ENCODE measurements at regions not wholly inside any gene's neighbourhood (a gene's known extent, or its start where the extent isn't known, plus 50 kb on each side); places are given as distances from the start of the nearest gene placed in this dataset.
"Not testable (repeated sequence)": the region's sequence is repeated elsewhere in the genome, so short reads cannot be mapped to it uniquely, and the experiment has no call there.

GRCh38 chr17:21470422-21470821 lies 94.3 kb downstream of the KCNJ12 start:
- intact Hi-C loops (cut with DNase I); DNase-seq (ENCODE audit: low spot score): not testable (repeated sequence)

GRCh38 chr17:21470861-21471260 lies 94.7 kb downstream of the KCNJ12 start:
- intact Hi-C loops (cut with DNase I) = no loop called here
- no peak for DNase-seq (ENCODE audit: low spot score)

GRCh38 chr17:21474815-21475214 lies 98.7 kb downstream of the KCNJ12 start:
- DNase-seq (ENCODE audit: low spot score) = no peak
- intact Hi-C loops (cut with DNase I) = no loop called here

GRCh38 chr17:21475571-21475970 lies 99.4 kb downstream of the KCNJ12 start:
- intact Hi-C loops (cut with DNase I) = no loop called here
- no peak for DNase-seq (ENCODE audit: low spot score)

- DNase-seq (ENCODE audit: low spot score) = no peak
- intact Hi-C loops (cut with DNase I) = no loop called here
Measured at GRCh38 chr17:21476867-21477266, 100.7 kb downstream of the KCNJ12 start.

- intact Hi-C loops (cut with DNase I) = no loop called here
Measured at GRCh38 chr17:21482189-21482865, 106.2 kb downstream of the KCNJ12 start.

GRCh38 chr17:21488043-21488442 lies 111.9 kb downstream of the KCNJ12 start:
- intact Hi-C loops (cut with DNase I); DNase-seq (ENCODE audit: low spot score): not testable (repeated sequence)

More at GRCh38 chr17:21482189-21482865, 106.2 kb downstream of the KCNJ12 start:
- no peak for DNase-seq (ENCODE audit: low spot score)

- intact Hi-C loops (cut with DNase I) = no loop called here
- no peak for DNase-seq (ENCODE audit: low spot score)
Measured at GRCh38 chr17:21493993-21494392, 117.8 kb downstream of the KCNJ12 start.

GRCh38 chr17:21495281-21495680 lies 119.1 kb downstream of the KCNJ12 start:
- intact Hi-C loops (cut with DNase I) = no loop called here

GRCh38 chr17:21500064-21500463 lies 123.9 kb downstream of the KCNJ12 start:
- DNase-seq (ENCODE audit: low spot score) = no peak
- intact Hi-C loops (cut with DNase I) = no loop called here

More at GRCh38 chr17:21495281-21495680, 119.1 kb downstream of the KCNJ12 start:
- DNase-seq (ENCODE audit: low spot score) = no peak

- DNase-seq (ENCODE audit: low spot score); intact Hi-C loops (cut with DNase I): not testable (repeated sequence)
Measured at GRCh38 chr17:21501927-21502700, 126.0 kb downstream of the KCNJ12 start.

- intact Hi-C loops (cut with DNase I) = no loop called here
- DNase-seq (ENCODE audit: low spot score) = no peak
Measured at GRCh38 chr17:21505819-21506815, 130.0 kb downstream of the KCNJ12 start.

- DNase-seq (ENCODE audit: low spot score); intact Hi-C loops (cut with DNase I): not testable (repeated sequence)
Measured at GRCh38 chr17:21507806-21508205, 131.6 kb downstream of the KCNJ12 start.

GRCh38 chr17:21508211-21508610 lies 132.1 kb downstream of the KCNJ12 start:
- intact Hi-C loops (cut with DNase I) = no loop called here
- no peak for DNase-seq (ENCODE audit: low spot score)

GRCh38 chr17:21509356-21509755 lies 133.2 kb downstream of the KCNJ12 start:
- DNase-seq (ENCODE audit: low spot score); intact Hi-C loops (cut with DNase I): not testable (repeated sequence)

- DNase-seq (ENCODE audit: low spot score) = no peak
- intact Hi-C loops (cut with DNase I) = loop anchor here (5.0 to 10.0 kb wide), 4 partner anchors 54 to 389 kb away; no protein-coding TSS in a partner anchor
Measured at GRCh38 chr17:21510686-21511362, 134.7 kb downstream of the KCNJ12 start.

GRCh38 chr17:21511363-21512195 lies 135.4 kb downstream of the KCNJ12 start:
- DNase-seq (ENCODE audit: low spot score) = peak; percentile 95
- intact Hi-C loops (cut with DNase I) = loop anchor here (5.0 to 10.0 kb wide), 4 partner anchors 54 to 389 kb away; no protein-coding TSS in a partner anchor
